Mammary epithelial cell (primary cell): ENCODE measurements at regions not wholly inside any gene's neighbourhood (a gene's known extent, or its start where the extent isn't known, plus 50 kb on each side); places are given as distances from the start of the nearest gene placed in this dataset.

ENCODE experiments used
- CTCF ChIP-seq, 2 donors: IDR thresholded peaks in 1 of 2; conservative IDR thresholded peaks in 1 of 2; 2 replicates each; pipeline ENCODE4 v1.5.1; 2011 to 2012; ENCODE audit warnings: inconsistent platforms in 2 of 2, low read length in 2 of 2, mild to moderate bottlenecking in 2 of 2, control low read depth in 1 of 2, low read depth in 1 of 2; ENCODE audit not compliant: insufficient read depth in 1 of 2; ENCODE audit errors: extremely low read depth in 1 of 2
- EZH2 ChIP-seq: IDR thresholded peaks from 2 replicates; pipeline ENCODE4 v1.6.1; 2012; ENCODE audit warnings: low read length, inconsistent platforms, borderline replicate concordance

DNA sequence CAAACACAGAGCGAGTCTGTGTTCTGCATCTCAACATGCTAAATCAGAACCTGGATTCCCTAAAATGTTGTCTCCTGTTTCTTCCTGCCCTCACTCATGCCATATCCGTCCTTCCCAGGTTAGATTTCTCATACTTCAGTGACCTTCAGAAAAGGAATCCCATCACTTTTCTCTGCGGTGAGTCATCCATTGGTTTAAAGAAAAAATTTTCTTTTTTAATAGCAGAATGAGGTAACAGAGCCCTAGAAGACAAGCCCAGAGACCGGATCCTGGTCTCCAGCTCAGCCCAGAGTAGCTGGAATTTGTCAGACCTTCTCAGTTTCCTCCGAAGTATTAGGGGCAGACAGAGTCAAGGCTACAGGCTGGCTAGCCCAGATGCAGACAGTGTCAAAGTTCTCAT is 143.2 kb upstream of the DMRT1 start:
- TF ChIP-seq CTCF (conservative IDR thresholded peaks at IDR 0.05 in 1 of 2, IDR thresholded peaks at IDR 0.05 in 1 of 2; ENCODE audit: extremely low read depth in 1 of 2, insufficient read depth in 1 of 2, low read depth in 1 of 2, low read length in 2 of 2) (no peak), EZH2 (no peak)
